Right renal pelvis (tissue), 4 donors: ENCODE measurements at regions not wholly inside any gene's neighbourhood (a gene's known extent, or its start where the extent isn't known, plus 50 kb on each side); places are given as distances from the start of the nearest gene placed in this dataset.

Experiments
- DNase-seq, 4 donors: peaks; one replicate each; pipeline ENCODE4 v3.0.0-alpha.2; 2013; ENCODE audit warnings: low read depth in 4 of 4, low spot score in 3 of 4, missing footprints in 1 of 4

GRCh38 chr10:28781296-28781695 lies 104.0 kb downstream of the BAMBI start:
- no peak for DNase-seq

DNA sequence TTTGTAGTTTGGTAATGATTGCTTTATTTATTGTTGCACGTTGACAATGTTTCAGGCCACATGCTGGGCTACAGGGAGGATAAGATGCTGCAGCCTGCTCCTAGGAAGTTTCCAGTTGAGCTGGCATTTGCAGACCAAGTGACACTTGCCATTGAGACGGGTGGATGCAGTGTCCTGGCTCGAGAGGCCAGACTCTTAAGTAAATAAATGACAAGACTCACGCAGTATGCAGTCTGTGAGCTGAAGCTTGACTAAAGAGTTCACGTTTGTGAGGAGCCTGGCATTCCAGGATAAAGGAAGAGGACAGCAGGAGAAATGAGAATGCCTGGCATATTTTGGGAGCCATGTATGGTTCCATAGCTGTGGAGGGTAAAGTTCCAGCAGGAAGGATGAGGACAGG lies 105.8 kb downstream of the BAMBI start:
- DNase-seq, result no peak

- no peak for DNase-seq
These were observed 107.7 kb downstream of the BAMBI start for GRCh38 chr10:28785018-28785417.

DNA sequence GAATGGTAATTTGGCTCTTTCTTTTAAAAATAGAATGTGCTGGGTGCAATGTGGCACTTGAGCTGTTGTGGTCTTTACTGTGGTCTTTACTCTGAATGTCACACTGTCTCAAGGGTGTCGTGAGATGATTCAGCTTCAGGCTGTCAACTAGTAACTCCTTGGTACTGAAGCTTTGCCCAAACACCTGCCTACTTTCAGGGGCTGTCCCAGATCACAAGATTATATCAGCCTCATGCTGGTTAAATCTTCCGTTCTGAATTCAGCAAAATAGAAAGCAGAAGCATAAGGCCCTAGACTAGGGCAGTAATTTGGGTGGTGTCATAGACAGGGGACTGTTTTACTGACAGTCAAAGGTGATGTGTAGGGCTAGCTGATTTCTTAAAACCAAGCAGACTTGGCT lies 110.9 kb downstream of the BAMBI start:
- DNase-seq, result no peak

DNA sequence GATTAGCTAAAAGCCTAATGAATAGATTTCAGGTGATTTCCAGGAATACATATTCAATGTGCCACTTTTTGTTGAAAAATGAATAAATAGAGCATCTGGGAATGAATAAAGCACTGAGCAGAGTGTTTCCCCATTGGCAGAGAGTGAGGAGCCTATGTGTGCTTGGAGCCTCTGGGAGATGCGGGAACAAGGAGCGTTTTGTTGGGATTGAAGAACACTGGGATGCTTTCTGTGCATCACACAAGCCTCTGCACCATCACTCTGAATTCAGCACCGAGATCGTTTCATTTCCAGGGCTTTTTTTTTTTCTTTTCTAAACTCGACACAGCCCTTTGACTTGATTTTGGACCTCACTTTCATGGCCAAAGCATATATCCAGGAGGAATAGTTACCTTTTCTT lies 111.4 kb downstream of the BAMBI start:
- no peak for DNase-seq

GRCh38 chr10:28790146-28790545 lies 112.8 kb downstream of the BAMBI start:
- no peak for DNase-seq

DNA sequence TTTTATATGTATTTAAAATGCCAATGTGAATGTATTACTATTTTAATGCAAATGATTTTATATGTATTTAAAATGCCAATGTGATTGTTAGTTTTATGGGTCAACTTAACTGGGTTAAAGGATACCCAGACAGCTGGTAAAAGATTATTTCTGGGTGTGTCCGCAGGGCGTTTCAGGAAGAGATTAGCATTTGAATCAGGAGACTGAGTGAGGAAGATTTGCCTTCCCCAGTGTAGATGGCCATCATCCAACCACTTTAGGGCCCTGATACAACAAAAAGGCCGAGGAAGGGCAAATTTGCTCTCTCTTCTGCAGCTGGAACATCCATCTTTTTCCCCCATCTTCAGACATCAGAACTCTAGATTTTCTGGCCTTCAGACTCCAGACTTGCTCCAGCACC lies 116.2 kb downstream of the BAMBI start:
- DNase-seq, result no peak

GRCh38 chr10:28794986-28795385 lies 117.7 kb downstream of the BAMBI start:
- DNase-seq, result no peak

- DNase-seq, result no peak
These were observed 119.5 kb downstream of the BAMBI start for GRCh38 chr10:28796606-28797512.

DNA sequence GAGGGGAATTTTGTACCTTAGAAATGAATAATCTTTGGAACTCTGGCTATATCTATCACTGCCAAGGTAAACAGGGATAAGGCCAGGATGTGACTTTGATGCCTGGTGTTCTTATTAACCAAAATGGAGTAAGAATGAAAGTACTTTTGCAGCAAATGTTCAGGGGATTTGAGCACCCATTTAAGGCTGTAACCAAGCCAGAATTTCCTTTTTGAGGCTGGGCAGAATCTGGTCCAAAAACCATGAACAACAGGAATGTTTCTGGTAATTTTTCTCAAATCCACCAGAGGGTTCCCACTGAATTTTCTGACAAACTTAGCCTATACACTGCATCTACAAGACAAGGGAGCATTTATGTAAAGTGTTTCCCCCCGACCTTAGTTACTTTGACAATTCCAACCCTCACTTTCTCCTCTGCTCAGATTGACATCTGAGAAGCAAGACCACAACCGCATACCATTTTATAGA lies 120.6 kb downstream of the BAMBI start:
- DNase-seq, result no peak

DNA sequence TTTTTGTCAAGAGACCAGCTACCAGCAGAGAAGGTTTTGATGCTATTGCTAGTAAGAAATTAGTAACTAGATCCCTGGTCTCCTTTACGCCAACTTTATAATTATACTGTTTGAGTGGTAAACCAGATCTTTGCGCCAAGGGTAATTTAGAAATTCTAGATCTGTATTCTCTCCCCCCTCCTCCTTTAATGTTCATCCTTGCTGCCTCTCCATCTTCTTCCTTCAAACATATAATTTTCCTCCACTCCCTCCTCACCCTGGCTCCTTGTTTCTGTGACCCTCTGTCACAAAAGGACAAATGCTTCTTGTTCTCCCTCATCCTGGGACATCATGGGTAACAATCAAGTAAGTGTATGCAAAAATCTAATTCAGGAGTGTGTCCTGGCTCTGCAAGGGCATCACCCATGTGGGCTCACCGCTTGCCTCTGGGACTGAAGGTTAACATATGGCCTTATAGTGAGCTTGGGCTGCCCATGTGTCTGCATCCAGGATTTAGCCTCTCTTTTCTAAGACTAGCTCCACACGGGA lies 121.2 kb downstream of the BAMBI start:
- DNase-seq, result no peak

DNA sequence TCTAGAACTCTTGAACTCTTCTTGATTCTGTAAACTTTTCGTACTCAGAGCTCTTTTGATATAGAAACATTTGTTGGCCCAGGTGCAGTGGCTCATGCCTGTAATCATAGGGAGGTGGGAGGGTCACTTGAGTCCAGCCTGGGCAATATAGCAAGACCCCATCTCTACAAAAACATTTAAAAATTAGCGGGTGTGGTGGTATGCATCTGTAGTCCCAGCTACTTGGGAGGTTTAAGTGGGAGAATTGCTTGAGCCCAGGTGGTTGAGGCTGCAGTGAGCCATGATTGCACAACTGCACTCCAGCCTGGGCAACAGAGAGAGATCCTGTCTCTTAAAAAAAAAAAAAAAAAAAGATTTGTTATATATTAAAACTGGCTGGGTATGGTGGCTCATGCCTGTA lies 121.6 kb downstream of the BAMBI start:
- DNase-seq, result no peak

GRCh38 chr10:28800144-28800543 lies 122.8 kb downstream of the BAMBI start:
- DNase-seq, result no peak

GRCh38 chr10:28801247-28801646 lies 123.9 kb downstream of the BAMBI start:
- no peak for DNase-seq

DNA sequence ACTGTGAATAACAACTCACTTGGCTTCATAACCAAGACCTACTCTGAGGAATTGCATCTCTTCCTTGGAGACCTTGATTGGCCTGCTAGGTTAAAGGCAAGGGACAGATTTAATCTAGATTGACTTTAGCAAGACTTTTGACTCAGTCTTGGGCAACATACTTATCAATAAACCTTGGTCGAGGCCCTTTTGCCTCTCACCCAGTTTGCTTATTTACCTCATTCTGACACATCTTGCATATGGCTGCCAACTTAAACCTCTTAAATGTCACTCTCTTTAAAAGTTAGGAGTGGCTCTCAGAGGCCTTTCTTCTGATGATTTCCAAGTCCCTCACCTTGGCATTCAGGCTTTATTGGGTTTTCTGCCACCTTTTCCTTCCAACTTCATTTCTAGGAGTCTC lies 124.5 kb downstream of the BAMBI start:
- no peak for DNase-seq

DNA sequence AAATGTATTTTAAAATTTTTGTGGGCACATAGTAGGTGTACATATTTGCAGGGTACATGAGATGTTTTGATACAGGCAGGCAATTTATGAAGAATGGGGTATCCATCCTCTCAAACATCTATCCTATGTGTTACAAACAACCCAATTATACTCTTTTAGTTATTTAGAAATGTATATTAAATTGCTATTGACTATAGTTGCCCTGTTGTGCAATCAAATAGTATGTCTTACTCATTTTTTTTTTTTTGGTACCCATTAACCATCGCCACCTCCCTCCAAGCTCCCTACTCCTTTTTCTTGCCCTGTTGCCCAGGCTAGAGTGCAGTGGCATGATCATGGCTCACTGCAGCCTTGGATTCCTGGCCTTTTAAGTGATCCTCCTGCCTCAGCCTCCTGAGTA lies 128.1 kb downstream of the BAMBI start:
- DNase-seq, result no peak

- DNase-seq, result no peak
These were observed 129.2 kb downstream of the BAMBI start for GRCh38 chr10:28806488-28806941.

DNA sequence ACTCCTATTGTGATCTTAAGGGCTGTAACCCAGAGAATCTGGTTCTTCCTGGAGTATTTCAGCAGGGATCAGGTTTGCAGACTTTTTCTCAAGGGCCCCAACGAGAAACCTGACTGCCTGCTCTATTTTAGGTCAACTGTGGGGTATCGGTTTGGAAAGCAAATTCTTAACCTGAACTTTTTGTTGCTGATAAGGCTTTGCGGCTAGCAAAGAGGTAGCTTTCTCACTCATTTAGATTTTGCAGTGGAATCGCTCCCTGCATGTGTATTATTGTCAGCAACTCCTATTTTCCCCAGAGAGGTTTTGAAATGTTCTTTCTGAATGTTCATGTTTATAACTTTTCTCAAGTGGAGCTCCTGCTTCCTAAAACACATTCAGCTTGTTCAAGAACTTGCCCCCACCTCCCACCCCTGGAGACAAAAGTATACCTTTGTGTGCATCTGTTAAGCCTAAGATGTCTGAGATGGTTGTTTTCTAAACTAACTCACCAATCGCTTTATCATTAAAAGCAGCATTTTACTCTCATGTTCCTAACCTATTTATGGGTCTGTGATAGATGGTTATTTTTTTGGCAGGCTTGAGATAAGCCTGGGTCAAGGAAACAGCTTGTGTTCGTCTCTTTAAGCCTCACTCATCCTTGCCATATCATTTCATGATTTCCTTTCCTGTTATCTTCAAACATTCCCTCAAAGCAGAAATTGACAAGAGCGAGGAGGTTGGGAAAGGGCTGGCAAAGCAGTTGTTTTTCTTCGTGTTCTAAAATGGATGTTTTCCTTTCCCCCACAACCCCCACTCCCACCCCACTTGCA lies 129.8 kb downstream of the BAMBI start:
- DNase-seq, result no peak

- DNase-seq, result peak in 1 of 4 donors; percentile 55
These were observed 130.7 kb downstream of the BAMBI start for GRCh38 chr10:28807760-28808613.

- no peak for DNase-seq
These were observed 131.4 kb downstream of the BAMBI start for GRCh38 chr10:28808693-28809092.
